GM18505 (cell line): ENCODE measurements at regions not wholly inside any gene's neighbourhood (a gene's known extent, or its start where the extent isn't known, plus 50 kb on each side); places are given as distances from the start of the nearest gene placed in this dataset.
"Not testable (repeated sequence)": the region's sequence is repeated elsewhere in the genome, so short reads cannot be mapped to it uniquely, and the experiment has no call there.

Experiments
- ATAC-seq: cut with Tn5 transposase; IDR thresholded peaks from one replicate; pipeline ENCODE4 v1.9.1; 2021; ENCODE audit not compliant: unreplicated experiment
- POLR2A ChIP-seq: IDR thresholded peaks from 4 replicates; pipeline ENCODE4 v1.6.1; 2011; ENCODE audit warnings: borderline replicate concordance; ENCODE audit not compliant: insufficient read depth, insufficient read length; ENCODE audit errors: extremely low read depth

GRCh38 chr21:23111070-23111600, 2112.9 kb downstream of the NCAM2 start:
- ATAC-seq = no peak
- no peak for TF ChIP-seq POLR2A

- no peak for ATAC-seq
- TF ChIP-seq POLR2A = no peak
Observed at GRCh38 chr21:23119491-23119890, 2121.3 kb downstream of the NCAM2 start.

GRCh38 chr21:23127973-23128372, 2129.8 kb downstream of the NCAM2 start:
- ATAC-seq = no peak
- TF ChIP-seq POLR2A = no peak

GRCh38 chr21:23130308-23130707, 2132.1 kb downstream of the NCAM2 start:
- no peak for TF ChIP-seq POLR2A
- ATAC-seq = no peak

DNA sequence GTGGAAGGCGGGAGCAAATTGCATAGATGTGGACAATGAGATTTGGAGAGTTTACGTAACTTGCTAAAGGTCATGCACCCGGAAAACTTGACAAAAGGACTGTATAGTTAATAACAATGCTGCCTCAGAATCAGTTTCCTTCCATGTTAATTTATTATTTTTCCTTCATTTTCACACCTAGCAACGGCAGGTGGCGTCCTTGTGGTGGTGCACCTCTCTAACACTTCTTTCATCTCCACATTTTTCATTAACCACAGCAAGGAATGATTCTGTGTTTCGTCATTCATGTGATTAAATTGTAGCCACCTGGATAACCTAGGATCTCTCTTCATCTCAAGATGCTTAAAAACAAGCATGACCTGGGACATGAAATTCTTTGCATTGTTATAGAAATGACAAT, 2133.0 kb downstream of the NCAM2 start:
- no peak for TF ChIP-seq POLR2A
- ATAC-seq = no peak

GRCh38 chr21:23138797-23139196, 2140.6 kb downstream of the NCAM2 start:
- TF ChIP-seq POLR2A = no peak
- ATAC-seq = no peak

GRCh38 chr21:23152130-23152529, 2153.9 kb downstream of the NCAM2 start:
- no peak for TF ChIP-seq POLR2A
- no peak for ATAC-seq

DNA sequence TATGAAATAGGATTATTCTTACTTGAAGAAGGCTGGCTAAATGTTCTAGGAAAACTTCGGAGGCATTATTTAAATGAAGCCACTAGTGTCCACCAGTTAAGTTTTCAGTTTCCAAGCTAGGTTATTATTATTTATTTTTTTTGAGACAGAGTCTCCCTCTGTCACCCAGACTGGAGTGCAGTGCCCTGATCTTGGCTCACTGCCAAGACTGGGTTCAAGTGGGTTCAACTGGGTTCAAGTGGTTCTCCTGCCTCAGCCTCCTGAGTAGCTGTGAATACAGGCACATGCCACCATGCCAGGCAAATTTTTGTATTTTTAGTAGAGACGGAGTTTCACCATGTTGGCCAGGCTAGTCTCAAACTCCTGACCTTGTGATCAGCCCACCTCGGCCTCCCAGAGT, 2155.6 kb downstream of the NCAM2 start:
- ATAC-seq = not testable (repeated sequence)

DNA sequence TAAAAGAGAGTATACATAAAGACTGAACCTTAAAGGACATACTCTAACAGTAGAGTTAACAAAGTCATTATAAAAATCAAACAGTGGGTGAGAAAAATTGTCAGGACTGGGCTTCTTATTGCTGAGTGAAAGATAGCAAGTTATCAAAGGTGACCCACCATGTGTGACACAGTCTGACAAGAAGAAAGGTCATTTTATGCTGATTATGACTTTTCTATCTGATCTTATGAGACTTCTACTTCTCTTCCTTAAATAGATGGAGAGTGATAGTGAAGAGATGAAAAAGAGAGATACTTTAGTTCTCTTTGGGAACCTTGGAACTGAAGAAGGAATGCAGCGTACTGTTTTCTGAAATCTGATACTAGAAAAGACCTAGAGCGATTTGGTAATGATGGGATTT, 2157.1 kb downstream of the NCAM2 start:
- no peak for TF ChIP-seq POLR2A
- no peak for ATAC-seq

DNA sequence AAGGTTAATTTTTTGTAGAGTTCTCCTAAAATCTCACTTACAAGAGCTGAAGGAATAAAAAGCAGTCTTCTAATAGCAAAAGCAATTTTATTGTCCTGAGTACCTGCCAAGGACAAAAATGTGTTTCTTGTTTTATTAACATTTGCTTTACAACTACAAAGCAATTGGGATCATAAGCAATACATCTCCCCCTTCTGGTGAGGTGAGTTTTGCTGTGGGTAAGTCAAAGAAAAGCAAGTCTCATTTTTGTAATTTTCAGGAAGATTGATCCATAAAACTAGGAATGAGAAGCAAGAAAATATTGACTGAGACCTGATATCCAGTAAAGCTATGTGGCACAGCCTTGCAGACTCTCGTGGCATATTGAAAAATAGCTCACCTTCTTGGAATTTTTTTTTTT, 2162.7 kb downstream of the NCAM2 start:
- ATAC-seq = no peak
- no peak for TF ChIP-seq POLR2A

- no peak for TF ChIP-seq POLR2A
- ATAC-seq = no peak
Observed at GRCh38 chr21:23162198-23162946, 2164.2 kb downstream of the NCAM2 start.
